ENCODE measurements at regions not wholly inside any gene's neighbourhood (a gene's known extent, or its start where the extent isn't known, plus 50 kb on each side); places are given as distances from the start of the nearest gene placed in this dataset.

DNA sequence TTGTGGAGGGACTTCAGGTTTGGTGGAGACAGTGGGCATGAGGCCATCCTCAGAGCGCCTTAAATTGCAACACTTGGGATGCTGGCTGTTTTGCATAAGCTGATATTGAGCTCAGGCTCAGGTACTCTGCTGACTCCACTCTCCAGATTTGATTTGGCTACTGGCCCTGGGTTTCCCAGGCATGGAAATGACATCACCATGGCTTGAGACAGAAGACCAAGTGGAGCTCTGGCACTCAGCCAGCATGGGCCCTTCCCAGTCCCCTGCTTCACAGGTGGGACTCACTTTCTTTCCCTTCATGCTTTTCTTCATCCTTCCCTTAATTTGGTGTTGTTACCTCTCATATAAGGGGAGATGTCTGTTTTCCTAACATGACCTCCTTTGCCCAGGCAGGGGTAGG lies 72.0 kb upstream of the IL12B start:
- DNase-seq (ENCODE audit: low spot score) (no peak), ATAC-seq (ENCODE audit: low FRiP score) (no peak)
- TF ChIP-seq, protein P1, sequence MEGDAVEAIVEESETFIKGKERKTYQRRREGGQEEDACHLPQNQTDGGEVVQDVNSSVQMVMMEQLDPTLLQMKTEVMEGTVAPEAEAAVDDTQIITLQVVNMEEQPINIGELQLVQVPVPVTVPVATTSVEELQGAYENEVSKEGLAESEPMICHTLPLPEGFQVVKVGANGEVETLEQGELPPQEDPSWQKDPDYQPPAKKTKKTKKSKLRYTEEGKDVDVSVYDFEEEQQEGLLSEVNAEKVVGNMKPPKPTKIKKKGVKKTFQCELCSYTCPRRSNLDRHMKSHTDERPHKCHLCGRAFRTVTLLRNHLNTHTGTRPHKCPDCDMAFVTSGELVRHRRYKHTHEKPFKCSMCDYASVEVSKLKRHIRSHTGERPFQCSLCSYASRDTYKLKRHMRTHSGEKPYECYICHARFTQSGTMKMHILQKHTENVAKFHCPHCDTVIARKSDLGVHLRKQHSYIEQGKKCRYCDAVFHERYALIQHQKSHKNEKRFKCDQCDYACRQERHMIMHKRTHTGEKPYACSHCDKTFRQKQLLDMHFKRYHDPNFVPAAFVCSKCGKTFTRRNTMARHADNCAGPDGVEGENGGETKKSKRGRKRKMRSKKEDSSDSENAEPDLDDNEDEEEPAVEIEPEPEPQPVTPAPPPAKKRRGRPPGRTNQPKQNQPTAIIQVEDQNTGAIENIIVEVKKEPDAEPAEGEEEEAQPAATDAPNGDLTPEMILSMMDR (IDR thresholded peaks at IDR 0.05): no peak

DNA sequence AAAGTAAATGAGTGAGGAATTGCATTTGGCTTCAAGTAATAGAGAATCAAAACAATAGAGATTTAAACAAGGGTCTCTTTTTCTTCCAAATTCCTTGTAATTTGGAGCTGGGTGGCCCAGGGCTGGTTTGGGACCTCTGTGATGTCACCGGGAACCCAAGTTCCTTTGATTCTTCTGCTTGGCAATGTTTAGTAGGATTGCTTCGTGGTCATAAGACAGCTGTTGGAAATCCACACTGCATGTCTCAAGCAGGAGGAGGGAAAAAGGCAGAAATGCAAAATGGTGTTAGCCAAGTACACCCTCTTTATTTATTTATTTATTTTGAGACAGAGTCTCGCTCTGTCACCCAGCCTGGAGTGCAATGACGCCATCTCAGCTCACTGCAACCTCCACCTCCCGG lies 72.6 kb upstream of the IL12B start:
- ATAC-seq (ENCODE audit: low FRiP score) (no peak), DNase-seq (ENCODE audit: low spot score) (no peak)
- TF ChIP-seq, protein P1 (IDR thresholded peaks at IDR 0.05): no peak

DNA sequence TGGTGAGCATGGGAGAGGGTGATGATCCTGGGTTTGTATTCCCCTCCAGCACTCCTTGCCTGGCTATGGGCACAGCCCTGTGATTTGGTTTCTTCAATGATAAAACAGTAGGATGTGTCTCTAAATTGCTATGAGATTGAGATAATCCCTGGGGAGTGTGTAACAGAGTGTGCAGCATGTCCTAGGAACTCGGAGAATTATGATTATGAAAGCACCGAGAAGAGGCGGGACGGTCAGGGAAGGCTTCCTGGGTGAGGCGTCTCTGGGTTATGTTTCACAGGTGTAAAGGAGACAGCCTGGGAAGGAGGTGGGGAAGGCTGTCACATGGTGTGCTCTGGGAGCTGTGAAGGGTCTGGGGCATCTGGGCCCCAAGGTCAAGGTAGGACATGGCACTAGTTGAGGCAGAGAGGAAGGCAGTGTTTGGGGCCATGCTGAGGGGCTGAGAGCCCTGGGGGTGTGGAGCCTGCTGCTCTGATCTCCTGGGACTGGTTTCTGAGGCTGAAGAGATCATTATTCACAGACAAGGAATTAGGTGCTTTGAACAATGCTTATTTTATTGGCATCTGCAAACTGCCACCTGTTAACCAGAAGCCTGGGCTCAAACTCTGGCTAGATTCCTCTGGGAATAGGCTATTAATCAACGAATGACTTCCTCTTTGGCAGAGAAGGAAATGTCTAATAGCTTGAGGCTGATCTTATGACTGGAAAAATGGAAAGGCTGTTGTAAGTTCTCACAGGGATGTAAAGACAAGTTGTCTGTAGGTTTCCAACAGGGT lies 73.8 kb upstream of the IL12B start:
- no peak for ATAC-seq (ENCODE audit: low FRiP score)
- TF ChIP-seq, protein P1 (IDR thresholded peaks at IDR 0.05): no peak
- no peak for DNase-seq (ENCODE audit: low spot score)

DNA sequence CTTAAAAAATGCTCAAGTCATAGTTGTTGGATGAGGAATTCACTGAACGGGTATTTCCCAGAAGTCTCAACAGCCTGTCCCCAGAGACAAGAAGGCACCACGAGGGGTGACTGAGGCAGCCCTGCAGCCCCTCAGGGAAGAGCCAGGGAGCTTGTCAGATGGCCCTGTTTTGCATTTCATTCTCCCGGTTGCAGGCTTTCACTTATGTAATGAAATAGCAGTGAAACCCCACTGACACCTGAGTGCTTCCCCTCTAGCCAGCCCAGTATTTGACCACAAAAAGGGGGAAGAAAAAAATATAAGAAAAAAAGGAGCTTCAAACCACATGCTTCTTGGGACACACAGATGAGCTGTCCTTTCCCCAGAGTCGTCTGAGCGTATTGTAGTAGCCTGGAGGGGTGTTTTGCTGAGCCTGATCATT lies 75.3 kb upstream of the IL12B start:
- TF ChIP-seq, protein P1 (IDR thresholded peaks at IDR 0.05): no peak
- ATAC-seq (ENCODE audit: low FRiP score) (no peak), DNase-seq (ENCODE audit: low spot score) (no peak)

DNA sequence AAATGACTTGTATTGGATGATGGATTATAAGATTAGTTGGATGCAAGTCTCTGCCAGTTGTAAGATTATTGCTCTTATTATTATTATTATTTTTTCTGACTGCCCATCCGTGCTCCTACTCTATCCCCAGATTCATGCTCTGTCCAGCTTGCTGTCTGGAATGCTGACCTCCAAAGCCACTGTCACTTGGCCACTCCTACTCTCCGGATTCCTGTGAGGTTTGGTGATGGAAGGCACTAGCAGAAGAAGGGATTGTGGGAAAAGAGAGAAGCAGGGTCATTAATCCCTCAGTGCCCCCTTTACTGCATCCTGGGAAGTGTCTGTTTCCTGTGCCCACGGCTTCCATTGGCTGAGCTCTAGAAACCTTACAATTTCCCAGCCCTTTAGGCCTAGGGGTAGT lies 76.3 kb upstream of the IL12B start:
- TF ChIP-seq, protein P1 (IDR thresholded peaks at IDR 0.05): no peak
- ATAC-seq (ENCODE audit: low FRiP score) (no peak), DNase-seq (ENCODE audit: low spot score) (no peak)

DNA sequence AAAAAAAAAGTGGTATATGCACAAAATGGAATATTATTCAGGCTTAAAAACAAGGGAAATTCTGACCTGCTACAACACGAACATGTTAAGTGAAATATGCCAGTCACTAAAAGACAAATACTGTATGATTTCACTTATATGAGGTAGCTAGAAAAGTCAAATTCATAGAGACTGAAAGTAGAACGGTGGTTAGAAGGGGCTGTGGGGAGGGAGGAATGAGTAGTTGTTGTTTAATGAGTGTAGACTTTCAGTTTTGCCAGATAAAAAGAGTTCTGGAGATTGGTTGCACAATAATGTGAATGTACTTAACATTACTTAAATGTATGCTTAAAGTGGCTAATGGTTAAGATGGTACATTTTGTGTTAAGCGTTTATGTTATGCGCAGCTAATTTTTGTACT lies 79.5 kb upstream of the IL12B start:
- ATAC-seq (ENCODE audit: low FRiP score) (no peak), DNase-seq (ENCODE audit: low spot score) (no peak)
- TF ChIP-seq, protein P1 (IDR thresholded peaks at IDR 0.05): no peak

DNA sequence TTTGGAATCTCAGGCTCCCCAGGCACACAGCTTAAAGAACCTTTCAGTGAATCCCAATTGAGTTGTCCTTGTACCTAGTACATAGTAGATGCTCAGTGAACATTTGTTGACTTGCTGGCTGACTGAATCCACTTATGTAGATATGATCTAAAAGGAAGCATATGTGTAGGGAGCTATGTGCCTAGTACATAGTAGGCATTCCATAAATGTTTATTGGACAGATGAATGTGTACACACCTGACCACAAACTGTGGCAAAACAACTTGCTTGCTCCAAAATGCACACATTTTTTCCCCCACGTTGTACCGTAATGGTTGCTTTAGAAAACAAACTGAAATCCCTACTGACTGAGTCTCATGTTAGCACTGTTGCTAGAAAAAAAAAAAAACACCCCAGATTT lies 80.2 kb upstream of the IL12B start:
- TF ChIP-seq, protein P1 (IDR thresholded peaks at IDR 0.05): no peak
- DNase-seq (ENCODE audit: low spot score): no peak
- no peak for ATAC-seq (ENCODE audit: low FRiP score)
